HG03354 (cell line): ENCODE measurements at regions not wholly inside any gene's neighbourhood (a gene's known extent, or its start where the extent isn't known, plus 50 kb on each side); places are given as distances from the start of the nearest gene placed in this dataset.

Experiments used
- ATAC-seq: cut with Tn5 transposase; IDR thresholded peaks from one replicate; pipeline ENCODE4 v1.9.1; 2021; ENCODE audit warnings: mild to moderate bottlenecking; ENCODE audit not compliant: unreplicated experiment, poor library complexity, severe bottlenecking

- ATAC-seq, result no peak
Measured at GRCh38 chr14:61997161-61997560, 234.9 kb downstream of the SNAPC1 start.

DNA sequence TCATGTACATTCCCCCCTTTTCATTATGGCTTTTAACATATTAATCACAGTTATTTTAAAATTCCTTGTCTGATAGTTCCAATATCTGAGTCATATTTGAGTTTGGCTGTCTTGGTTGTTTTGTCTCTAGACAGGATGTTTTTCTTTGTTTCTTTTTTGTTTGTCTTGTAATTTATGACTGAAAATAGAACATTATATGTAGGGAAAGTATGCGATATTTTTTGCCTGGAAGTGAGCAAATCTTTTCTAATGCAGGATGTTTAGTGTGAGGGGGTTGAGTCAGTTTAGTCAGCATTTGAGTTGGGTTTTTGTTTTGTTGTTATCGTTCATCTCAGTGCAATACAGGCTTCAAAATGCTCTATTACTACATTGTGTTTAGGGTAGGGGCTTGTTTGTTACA, 239.7 kb downstream of the SNAPC1 start:
- ATAC-seq, result no peak

- ATAC-seq, result no peak
Measured at GRCh38 chr14:62002642-62003041, 240.4 kb downstream of the SNAPC1 start.

DNA sequence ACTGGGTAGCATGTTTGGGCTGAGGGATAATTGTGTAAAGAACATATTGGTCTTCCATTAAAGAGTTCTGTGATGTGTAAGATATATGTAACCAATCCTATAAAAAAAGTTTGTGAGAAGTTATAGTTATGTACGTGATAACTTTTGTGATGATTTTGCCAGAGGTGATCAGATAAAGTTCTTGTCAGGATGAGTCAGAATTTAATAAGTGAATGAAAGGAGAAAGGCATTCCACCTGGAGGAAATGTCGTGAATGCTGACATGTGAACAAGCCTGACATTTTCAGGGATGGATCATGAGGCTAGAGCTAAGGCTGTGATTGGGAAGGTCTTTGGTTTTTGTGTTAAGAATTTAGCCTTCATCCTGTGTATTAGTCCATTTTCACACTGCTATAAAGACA, 241.5 kb downstream of the SNAPC1 start:
- no peak for ATAC-seq

GRCh38 chr14:62006116-62006731, 244.0 kb downstream of the SNAPC1 start:
- no peak for ATAC-seq

DNA sequence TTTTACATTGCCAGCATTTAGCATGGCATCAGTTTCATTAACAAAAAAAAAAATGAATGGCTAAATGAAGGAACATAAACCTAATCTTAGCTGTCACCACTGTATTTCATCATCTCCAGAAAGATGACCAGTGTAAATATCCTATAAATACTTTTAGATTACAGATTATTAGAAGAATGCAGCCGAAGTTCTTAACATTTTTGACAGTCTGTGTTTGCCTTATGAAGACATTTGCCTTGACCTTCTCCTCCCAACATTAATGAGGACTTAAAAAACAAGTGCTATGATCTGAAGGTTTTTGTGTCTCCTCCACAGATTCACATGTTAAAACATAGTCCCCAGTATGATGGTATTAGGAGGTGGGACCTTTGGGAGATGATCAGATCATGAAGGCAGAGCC, 253.0 kb downstream of the SNAPC1 start:
- ATAC-seq, result no peak

DNA sequence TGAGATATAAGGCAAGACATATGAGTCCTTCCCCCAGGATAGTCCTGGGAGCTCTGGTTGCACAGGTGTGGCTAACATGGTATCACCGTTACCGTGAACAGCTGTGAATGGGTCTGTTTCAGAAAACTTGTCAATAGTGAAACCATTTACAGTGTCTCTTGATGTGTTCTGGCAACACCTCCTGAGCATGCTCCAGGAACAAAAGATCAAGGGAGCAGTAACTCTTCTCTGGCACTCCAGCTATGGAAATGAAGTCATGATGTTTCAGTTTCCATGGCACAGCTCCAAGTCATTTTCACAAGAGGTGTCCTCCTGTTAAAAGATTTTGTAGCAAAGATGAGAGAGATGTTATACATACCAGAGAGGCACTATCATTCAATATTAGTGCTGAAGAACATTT, 253.7 kb downstream of the SNAPC1 start:
- ATAC-seq, result no peak

DNA sequence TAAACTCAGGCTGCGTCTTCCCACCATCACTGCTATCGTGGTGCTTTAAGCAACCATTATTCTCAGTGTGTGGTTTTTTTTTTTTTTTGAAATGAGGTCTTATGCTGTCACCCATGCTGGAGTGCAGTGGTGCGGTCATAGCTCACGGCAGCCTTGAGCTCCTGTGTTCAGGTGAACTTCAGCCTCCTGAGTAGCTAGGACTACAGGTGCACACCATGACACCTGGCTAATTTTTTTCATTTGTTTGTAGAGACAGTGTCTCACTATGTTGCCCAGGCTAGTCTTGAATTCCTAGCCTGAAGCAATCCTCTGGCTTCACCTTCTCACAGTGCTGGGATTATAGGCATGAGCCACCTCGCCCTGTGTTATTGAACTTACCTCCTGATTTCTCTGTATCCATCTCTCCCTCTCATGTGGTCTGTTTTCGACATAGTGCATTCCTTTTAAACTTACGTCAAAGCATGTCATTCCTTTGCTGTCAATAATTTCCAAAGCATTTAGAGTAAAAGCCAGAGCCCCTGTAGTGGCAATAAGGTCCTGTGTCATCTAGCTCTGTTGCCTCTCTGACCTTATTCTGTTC, 255.5 kb downstream of the SNAPC1 start:
- ATAC-seq, result no peak

GRCh38 chr14:62018606-62019005, 256.4 kb downstream of the SNAPC1 start:
- no peak for ATAC-seq

GRCh38 chr14:62027958-62028357, 265.7 kb downstream of the SNAPC1 start:
- ATAC-seq, result no peak

GRCh38 chr14:62029569-62029924, 267.3 kb downstream of the SNAPC1 start:
- ATAC-seq, result peak; percentile 80

- ATAC-seq, result peak; percentile 51
Measured at GRCh38 chr14:62030387-62030786, 268.2 kb downstream of the SNAPC1 start.

- no peak for ATAC-seq
Measured at GRCh38 chr14:62031504-62031903, 269.3 kb downstream of the SNAPC1 start.

DNA sequence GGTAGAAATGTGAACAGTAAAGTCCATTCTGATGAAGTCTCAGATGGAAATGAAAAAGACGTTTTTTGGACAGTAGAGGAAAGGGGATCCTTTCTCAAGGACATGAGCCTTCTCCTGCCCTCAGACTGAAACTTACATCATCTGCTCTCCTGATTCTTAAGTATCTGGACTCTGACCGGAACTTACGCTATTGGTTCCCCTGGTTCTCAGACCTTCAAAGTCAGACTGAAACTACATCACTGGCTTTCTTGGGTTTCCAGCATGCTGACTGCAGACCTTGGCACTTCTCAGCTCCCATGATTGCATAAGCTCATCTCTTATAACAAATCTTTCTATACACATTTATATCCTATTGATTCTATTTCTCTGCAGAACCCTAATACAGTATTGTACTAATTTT, 291.0 kb downstream of the SNAPC1 start:
- ATAC-seq, result peak; percentile 44

GRCh38 chr14:62056789-62057188, 294.6 kb downstream of the SNAPC1 start:
- ATAC-seq, result no peak

GRCh38 chr14:62062645-62063044, 300.4 kb downstream of the SNAPC1 start:
- no peak for ATAC-seq

DNA sequence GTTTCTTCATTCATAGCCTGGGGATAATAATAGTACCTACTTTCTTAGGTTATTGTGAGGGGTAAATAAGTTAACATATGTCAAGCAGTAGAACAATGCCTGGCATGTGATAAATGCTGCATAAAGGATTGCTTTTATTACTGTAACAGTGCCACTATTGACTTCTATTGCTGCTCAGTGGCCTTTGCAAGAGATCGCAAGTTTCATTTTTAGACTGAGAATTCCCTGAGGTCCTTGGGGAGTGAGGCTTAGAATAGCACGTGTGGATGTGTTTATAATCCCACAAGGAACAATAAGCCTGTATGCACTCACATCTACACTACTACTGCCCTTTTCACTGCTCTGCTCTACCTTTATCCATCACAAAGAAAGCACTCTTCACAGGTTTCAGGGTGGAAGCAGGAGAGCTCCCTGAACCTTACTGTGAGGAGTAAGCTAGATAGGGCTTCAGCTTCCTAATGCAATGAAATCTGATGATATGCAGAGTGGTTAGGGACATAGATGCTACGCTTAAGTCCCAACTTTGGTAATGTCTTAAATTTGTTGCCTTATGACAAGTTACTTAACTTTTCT, 302.6 kb downstream of the SNAPC1 start:
- ATAC-seq, result no peak

- ATAC-seq, result no peak
Measured at GRCh38 chr14:62066304-62066703, 304.1 kb downstream of the SNAPC1 start.

DNA sequence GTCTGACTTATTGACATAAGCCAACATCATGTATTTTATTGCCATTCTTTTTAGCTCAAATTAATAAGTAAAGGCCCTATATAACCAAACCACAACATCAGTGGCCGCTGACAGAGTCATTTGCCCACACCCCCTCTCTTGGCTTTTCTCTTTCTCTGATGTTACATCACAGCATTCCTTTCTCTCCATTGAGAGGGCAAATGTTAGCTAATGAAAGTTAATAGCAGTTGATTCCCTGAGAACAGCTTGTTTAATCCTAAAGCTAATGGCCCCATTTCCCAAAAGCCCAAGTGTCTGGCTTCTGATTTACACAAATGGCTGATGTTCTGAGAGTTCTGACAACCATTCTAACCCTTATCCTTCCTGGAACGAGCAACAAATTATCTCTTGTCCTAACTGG, 308.8 kb downstream of the SNAPC1 start:
- no peak for ATAC-seq

DNA sequence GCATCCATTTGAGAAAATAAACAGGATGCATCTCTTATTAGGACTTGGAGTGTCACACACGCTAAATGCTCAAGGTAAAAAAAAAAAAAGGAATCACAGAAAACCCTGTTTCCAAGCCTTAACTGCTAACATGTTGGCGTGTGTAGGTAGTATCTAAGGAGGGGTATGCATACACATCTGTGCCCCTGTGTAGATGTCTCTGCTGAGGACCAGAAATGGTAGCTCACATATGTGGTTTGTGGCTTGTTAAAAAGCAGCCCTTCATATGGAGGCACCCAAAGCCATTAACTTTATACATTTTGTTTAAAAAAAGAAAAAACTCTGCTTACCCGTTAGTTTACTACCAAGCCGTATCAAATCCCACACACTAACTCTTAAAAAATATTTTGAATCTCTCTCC, 314.1 kb downstream of the SNAPC1 start:
- no peak for ATAC-seq

- no peak for ATAC-seq
Measured at GRCh38 chr14:62076825-62077605, 314.8 kb downstream of the SNAPC1 start.
